Cardiac muscle cell (in vitro differentiated cells and primary cell): ENCODE measurements at regions not wholly inside any gene's neighbourhood (a gene's known extent, or its start where the extent isn't known, plus 50 kb on each side); places are given as distances from the start of the nearest gene placed in this dataset.
"Not testable (repeated sequence)": the region's sequence is repeated elsewhere in the genome, so short reads cannot be mapped to it uniquely, and the experiment has no call there.

Experiments used
- DNase-seq, 2 donors: peaks; one replicate each; pipeline versions ENCODE4 v3.0.0 to v3.0.0-alpha.2; 2010 to 2017; ENCODE audit warnings: low read depth in 1 of 2, low spot score in 1 of 2
- H3K27ac ChIP-seq: fragments of 200-600 bp; sonication (generic); 2 replicates; pipeline ENCODE4 v1.5.1; 2016
- H3K27me3 ChIP-seq: fragments of 200-600 bp; sonication (generic); 2 replicates; pipeline ENCODE4 v1.6.0; 2016; ENCODE audit warnings: control low read depth
- H3K36me3 ChIP-seq: fragments of 200-600 bp; sonication (generic); 2 replicates; pipeline ENCODE4 v1.5.1; 2016; ENCODE audit warnings: control low read depth
- H3K4me1 ChIP-seq: fragments of 200-600 bp; sonication (generic); 2 replicates; pipeline ENCODE4 v1.8.1; 2017; ENCODE audit warnings: low read depth, mild to moderate bottlenecking, mixed run types
- H3K4me3 ChIP-seq: fragments of 200-600 bp; sonication (generic); 2 replicates; pipeline ENCODE4 v1.5.1; 2016; ENCODE audit warnings: mild to moderate bottlenecking
- H3K9me3 ChIP-seq: fragments of 200-600 bp; sonication (generic); 2 replicates; pipeline ENCODE4 v1.5.1; 2017; ENCODE audit warnings: low read depth, mild to moderate bottlenecking, control low read depth
- TF ChIP-seq, protein P1 (sequence below): IDR thresholded peaks from 2 replicates; pipeline ENCODE4 v1.5.1; 2012; ENCODE audit warnings: low read depth, mild to moderate bottlenecking, low read length

GRCh38 chr10:17527514-17528146 is 73.2 kb upstream of the ST8SIA6 start:
- no peaks in the 10 kb centered on the region for H3K9me3 ChIP-seq
- no peak overlapping the region for H3K27ac ChIP-seq
- H3K4me3 ChIP-seq: no peak overlapping the region
- H3K36me3 ChIP-seq: no peaks in the 10 kb centered on the region
- no peaks in the 10 kb centered on the region for H3K27me3 ChIP-seq
- H3K4me1 ChIP-seq: no peaks in the 10 kb centered on the region
- TF ChIP-seq, protein P1, sequence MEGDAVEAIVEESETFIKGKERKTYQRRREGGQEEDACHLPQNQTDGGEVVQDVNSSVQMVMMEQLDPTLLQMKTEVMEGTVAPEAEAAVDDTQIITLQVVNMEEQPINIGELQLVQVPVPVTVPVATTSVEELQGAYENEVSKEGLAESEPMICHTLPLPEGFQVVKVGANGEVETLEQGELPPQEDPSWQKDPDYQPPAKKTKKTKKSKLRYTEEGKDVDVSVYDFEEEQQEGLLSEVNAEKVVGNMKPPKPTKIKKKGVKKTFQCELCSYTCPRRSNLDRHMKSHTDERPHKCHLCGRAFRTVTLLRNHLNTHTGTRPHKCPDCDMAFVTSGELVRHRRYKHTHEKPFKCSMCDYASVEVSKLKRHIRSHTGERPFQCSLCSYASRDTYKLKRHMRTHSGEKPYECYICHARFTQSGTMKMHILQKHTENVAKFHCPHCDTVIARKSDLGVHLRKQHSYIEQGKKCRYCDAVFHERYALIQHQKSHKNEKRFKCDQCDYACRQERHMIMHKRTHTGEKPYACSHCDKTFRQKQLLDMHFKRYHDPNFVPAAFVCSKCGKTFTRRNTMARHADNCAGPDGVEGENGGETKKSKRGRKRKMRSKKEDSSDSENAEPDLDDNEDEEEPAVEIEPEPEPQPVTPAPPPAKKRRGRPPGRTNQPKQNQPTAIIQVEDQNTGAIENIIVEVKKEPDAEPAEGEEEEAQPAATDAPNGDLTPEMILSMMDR: no peak
- DNase-seq: peak in 1 of 2 donors; percentile 89

- H3K4me1 ChIP-seq, H3K4me3 ChIP-seq, H3K9me3 ChIP-seq, H3K36me3 ChIP-seq, H3K27ac ChIP-seq, DNase-seq, H3K27me3 ChIP-seq: not testable (repeated sequence)
These were observed 72.2 kb upstream of the ST8SIA6 start for GRCh38 chr10:17526571-17526970.

GRCh38 chr10:17523917-17524316 is 69.5 kb upstream of the ST8SIA6 start:
- Histone ChIP-seq H3K27ac (no peak overlapping the region), H3K4me3 (no peak overlapping the region), H3K27me3 (no peaks in the 10 kb centered on the region), H3K4me1 (no peaks in the 10 kb centered on the region), H3K9me3 (no peaks in the 10 kb centered on the region), H3K36me3 (no peaks in the 10 kb centered on the region)
- DNase-seq: no peak
- TF ChIP-seq, protein P1: no peak

- no peaks in the 10 kb centered on the region for H3K27me3 ChIP-seq
- H3K4me3 ChIP-seq: no peak overlapping the region
- H3K36me3 ChIP-seq: no peaks in the 10 kb centered on the region
- DNase-seq: no peak
- no peaks in the 10 kb centered on the region for H3K9me3 ChIP-seq
- no peaks in the 10 kb centered on the region for H3K4me1 ChIP-seq
- TF ChIP-seq, protein P1: no peak
- no peak overlapping the region for H3K27ac ChIP-seq
These were observed 68.9 kb upstream of the ST8SIA6 start for GRCh38 chr10:17523246-17523753.

GRCh38 chr10:17522269-17522668 is 67.9 kb upstream of the ST8SIA6 start:
- DNase-seq, H3K4me3 ChIP-seq, H3K4me1 ChIP-seq, H3K27me3 ChIP-seq, H3K27ac ChIP-seq, H3K9me3 ChIP-seq, H3K36me3 ChIP-seq: not testable (repeated sequence)

- Histone ChIP-seq H3K36me3 (no peaks in the 10 kb centered on the region), H3K27ac (no peak overlapping the region), H3K4me1 (no peaks in the 10 kb centered on the region), H3K9me3 (no peaks in the 10 kb centered on the region), H3K4me3 (no peak overlapping the region), H3K27me3 (no peaks in the 10 kb centered on the region)
- no peak for DNase-seq
- TF ChIP-seq, protein P1: no peak
These were observed 65.1 kb upstream of the ST8SIA6 start for GRCh38 chr10:17519457-17519856.
